ENCODE measurements at regions not wholly inside any gene's neighbourhood (a gene's known extent, or its start where the extent isn't known, plus 50 kb on each side); places are given as distances from the start of the nearest gene placed in this dataset.

DNA sequence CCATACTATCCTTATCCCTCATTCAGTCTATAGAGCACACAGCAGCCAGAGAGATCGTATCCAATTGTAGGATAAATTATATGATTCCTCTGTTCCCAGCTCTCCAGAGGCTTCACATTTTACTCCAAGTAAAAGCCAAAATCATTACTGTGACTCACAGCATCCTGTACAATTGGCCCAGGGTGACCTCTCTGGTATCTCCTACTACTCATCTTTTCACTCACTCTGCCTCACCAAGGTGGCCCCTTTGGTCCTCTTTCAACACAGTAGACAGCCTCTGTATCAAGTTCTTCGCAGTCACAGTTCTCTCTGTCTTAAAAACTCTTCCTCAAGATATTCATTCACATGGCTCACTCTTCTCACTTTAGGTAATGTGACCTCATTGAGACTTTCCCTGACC lies 72.6 kb upstream of the LSM8 start:
- DNase-seq (ENCODE audit: low read depth, low spot score): no peak
- TF ChIP-seq, protein P1, sequence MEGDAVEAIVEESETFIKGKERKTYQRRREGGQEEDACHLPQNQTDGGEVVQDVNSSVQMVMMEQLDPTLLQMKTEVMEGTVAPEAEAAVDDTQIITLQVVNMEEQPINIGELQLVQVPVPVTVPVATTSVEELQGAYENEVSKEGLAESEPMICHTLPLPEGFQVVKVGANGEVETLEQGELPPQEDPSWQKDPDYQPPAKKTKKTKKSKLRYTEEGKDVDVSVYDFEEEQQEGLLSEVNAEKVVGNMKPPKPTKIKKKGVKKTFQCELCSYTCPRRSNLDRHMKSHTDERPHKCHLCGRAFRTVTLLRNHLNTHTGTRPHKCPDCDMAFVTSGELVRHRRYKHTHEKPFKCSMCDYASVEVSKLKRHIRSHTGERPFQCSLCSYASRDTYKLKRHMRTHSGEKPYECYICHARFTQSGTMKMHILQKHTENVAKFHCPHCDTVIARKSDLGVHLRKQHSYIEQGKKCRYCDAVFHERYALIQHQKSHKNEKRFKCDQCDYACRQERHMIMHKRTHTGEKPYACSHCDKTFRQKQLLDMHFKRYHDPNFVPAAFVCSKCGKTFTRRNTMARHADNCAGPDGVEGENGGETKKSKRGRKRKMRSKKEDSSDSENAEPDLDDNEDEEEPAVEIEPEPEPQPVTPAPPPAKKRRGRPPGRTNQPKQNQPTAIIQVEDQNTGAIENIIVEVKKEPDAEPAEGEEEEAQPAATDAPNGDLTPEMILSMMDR (IDR thresholded peaks at IDR 0.05; ENCODE audit: insufficient read depth, low read length, missing control alignments): no peak
- H3K4me3 ChIP-seq (ENCODE audit: low read depth, low read length): no peak overlapping the region
- ChIA-PET CTCF (no interaction called here), POLR2A (no interaction called here)

DNA sequence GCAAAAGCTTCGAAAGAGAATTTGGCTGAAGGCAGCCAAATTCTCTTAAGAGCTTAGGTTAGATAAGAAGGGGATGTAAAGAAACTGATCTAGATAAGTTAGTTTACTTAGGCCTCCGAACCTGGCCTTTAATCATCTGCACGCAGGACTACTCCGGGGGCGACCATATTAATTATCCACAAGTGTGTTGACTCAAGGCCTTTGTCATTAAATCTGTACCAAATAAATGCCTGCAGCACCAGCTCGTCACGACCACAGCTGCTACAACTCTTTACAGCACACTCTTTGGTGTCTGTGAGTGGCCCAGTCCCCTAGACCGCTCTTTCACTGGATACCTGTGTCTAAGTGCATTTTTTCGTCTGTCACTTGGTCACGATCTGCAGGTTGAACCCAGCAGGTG lies 69.8 kb upstream of the LSM8 start:
- no peak for DNase-seq (ENCODE audit: low read depth, low spot score)
- no peak overlapping the region for H3K4me3 ChIP-seq (ENCODE audit: low read depth, low read length)
- TF ChIP-seq, protein P1 (IDR thresholded peaks at IDR 0.05; ENCODE audit: insufficient read depth, low read length, missing control alignments): no peak
- CTCF ChIA-PET: no interaction called here
- POLR2A ChIA-PET: no interaction called here

DNA sequence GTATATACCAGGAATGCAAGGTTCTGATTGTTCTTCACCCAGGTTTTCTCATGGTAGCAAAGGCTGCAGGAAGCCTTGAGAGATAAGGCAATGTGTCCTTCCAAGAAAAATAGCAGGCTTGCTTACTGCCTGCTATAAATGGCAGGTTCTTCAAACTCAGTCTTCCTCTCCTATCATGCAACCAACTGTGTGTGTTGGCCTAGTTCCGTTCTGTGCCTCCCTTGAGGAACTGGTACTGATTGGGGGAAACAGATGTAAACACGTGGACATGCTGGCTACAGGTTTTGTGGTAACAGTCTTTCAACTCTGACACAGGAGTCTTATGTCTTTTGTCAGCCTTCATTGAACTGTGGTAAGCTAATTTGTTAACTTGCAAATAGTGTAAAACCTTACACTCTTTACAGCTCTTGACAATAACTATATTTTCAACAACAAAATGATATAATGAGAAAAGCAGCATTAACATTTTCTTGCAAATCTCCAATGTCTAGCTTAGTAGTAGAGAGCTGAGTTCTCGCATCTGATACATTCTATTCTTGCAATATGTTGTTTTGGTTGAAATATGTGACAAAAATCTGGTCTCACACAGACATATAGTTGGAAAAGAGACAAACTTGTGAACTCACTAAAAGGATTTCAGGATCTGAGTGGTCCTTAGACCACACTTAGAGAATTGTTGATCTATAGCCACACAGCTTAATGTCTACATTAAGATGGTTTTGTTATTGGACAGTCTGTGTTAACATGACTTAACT lies 54.7 kb upstream of the LSM8 start:
- TF ChIP-seq, protein P1 (IDR thresholded peaks at IDR 0.05; ENCODE audit: insufficient read depth, low read length, missing control alignments): no peak
- no peak for DNase-seq (ENCODE audit: low read depth, low spot score)
- POLR2A ChIA-PET: no interaction called here
- H3K4me3 ChIP-seq (ENCODE audit: low read depth, low read length): no peak overlapping the region
- CTCF ChIA-PET: no interaction called here

DNA sequence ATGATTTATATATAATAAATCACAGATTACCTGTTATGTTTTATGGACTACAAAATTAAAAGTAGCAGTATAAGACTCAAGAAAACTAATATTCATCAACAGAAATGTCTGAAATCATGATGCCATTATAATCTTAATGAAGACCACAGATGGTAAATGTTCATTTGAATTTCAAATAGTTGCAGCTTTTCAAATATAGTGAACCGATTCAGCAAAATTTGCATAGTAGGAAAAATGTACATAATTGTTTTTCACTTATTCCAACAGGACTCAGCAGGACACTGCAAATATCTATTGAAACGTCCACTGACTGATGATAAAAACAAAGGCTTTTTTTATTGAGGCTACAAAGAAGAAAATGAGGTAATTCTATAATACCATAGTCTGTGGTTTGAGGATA lies 51.2 kb upstream of the LSM8 start:
- no peak overlapping the region for H3K4me3 ChIP-seq (ENCODE audit: low read depth, low read length)
- DNase-seq (ENCODE audit: low read depth, low spot score): no peak
- TF ChIP-seq, protein P1 (IDR thresholded peaks at IDR 0.05; ENCODE audit: insufficient read depth, low read length, missing control alignments): no peak
- ChIA-PET POLR2A (no interaction called here), CTCF (no interaction called here)

Data from AG04449 (cell line).